ENCODE measurements at regions not wholly inside any gene's neighbourhood (a gene's known extent, or its start where the extent isn't known, plus 50 kb on each side); places are given as distances from the start of the nearest gene placed in this dataset.

- no peak for TF ChIP-seq CTCF (IDR thresholded peaks at IDR 0.05; ENCODE audit: low read depth, low read length, missing control alignments)
- H3K4me3 ChIP-seq (replicated peaks; ENCODE audit: low read depth, low read length) = no peak overlapping the region
- DNase-seq (ENCODE audit: extremely low read depth, low read depth) = no peak
Measured at GRCh38 chr10:118968060-118968459, 61.5 kb upstream of the NANOS1 start.

DNA sequence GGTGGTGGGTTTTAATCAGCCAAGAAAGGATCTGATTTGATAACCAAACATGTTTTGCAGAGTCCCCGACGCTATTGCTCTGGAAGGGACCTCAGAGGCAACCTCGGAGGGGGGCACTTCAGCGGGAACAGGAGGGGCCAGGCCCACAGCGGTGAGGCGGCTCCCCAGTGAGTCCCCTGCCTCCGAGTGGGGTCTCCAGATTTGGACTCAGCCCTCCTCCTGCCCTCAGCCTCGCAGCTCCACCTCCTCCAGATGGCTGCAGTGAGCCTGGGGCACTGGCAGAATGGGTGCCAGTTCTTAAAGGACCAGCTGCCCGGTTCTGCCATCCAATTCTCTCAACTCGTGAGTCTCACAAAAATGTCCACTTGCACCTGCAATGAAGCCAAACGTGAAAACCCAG lies 61.0 kb upstream of the NANOS1 start:
- no peak for TF ChIP-seq CTCF (IDR thresholded peaks at IDR 0.05; ENCODE audit: low read depth, low read length, missing control alignments)
- no peak overlapping the region for H3K4me3 ChIP-seq (replicated peaks; ENCODE audit: low read depth, low read length)
- no peak for DNase-seq (ENCODE audit: extremely low read depth, low read depth)

- TF ChIP-seq CTCF (IDR thresholded peaks at IDR 0.05; ENCODE audit: low read depth, low read length, missing control alignments) = no peak
- DNase-seq (ENCODE audit: extremely low read depth, low read depth) = no peak
- H3K4me3 ChIP-seq (replicated peaks; ENCODE audit: low read depth, low read length) = no peak overlapping the region
Measured at GRCh38 chr10:118969014-118969413, 60.5 kb upstream of the NANOS1 start.

DNA sequence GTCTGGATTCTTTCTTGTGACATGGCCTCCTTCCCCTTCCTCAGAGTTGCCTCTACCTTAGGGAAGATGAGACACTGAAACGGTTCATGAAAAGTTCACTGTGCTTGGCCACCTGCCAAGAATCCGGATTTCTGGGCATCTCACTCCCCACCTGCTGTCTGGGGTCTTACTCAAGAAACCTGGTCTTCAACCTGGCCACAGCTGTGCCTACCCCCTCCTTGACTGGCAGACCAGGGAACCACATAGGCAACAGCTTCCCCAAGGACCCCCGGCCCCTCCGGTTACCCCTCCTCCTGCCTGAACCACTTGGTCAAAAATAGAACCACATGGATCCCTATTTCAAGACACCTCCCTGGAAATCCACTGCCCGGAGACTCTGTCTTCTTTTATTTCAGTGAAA lies 58.7 kb upstream of the NANOS1 start:
- no peak for DNase-seq (ENCODE audit: extremely low read depth, low read depth)
- TF ChIP-seq CTCF (IDR thresholded peaks at IDR 0.05; ENCODE audit: low read depth, low read length, missing control alignments) = no peak
- H3K4me3 ChIP-seq (replicated peaks; ENCODE audit: low read depth, low read length) = no peak overlapping the region

DNA sequence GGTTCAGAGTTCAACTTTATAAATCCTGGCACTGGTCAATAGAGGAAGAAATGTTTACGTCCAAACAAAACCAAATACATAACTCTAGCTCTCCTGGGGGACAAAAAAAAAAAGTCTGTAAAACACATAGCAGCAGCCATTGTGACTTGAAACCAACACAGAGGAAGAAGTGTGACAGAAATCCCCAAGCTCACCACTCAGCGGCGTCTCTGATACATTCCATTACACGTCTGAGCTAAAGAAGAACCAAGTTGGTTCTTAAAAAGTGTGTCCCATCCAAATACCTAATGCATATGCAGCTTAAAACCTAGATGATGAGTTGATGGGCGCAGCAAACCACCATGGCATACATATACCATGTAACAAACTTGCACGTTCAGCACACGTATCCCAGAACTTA lies 58.3 kb upstream of the NANOS1 start:
- DNase-seq (ENCODE audit: extremely low read depth, low read depth) = no peak
- H3K4me3 ChIP-seq (replicated peaks; ENCODE audit: low read depth, low read length) = no peak overlapping the region
- TF ChIP-seq CTCF (IDR thresholded peaks at IDR 0.05; ENCODE audit: low read depth, low read length, missing control alignments) = no peak

DNA sequence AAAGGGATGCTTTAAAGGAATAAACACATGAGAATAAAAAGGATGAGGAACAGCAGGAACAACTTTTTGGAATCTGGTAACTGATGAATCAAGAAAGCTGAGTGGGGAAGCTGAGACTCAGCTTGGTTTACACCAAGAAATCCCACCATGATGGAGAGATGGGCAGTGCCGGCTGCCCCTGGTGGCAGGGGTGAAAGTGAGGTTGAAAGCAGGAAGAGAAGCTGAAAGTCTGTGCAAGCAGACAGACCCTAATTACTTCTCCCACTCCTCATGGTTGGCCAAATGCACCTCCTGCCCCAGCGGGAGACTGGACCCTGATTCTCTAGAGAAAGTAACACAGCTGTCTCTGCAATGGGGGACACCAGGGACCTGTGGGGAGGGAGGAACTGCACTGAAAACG lies 57.6 kb upstream of the NANOS1 start:
- DNase-seq (ENCODE audit: extremely low read depth, low read depth) = no peak
- TF ChIP-seq CTCF (IDR thresholded peaks at IDR 0.05; ENCODE audit: low read depth, low read length, missing control alignments) = no peak
- no peak overlapping the region for H3K4me3 ChIP-seq (replicated peaks; ENCODE audit: low read depth, low read length)

DNA sequence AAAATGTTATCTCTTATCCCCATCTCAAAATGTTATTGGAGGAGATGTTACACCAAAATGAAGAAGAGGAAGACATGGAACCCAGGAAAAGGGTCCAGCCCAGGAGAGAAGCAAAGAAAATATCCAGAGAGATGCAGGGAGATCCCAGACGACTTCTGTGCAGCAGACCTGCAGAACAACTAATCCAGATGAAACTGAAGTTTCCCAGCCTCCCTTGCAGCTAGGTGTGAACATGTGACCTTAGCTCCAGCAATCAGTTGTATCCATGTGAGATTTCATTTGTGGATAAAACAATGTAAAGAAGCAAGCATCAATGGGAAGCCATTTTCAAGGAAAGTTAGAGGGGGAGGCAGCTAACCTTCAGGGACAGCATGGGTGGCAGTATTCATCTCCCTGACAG lies 55.8 kb upstream of the NANOS1 start:
- DNase-seq (ENCODE audit: extremely low read depth, low read depth) = no peak
- no peak overlapping the region for H3K4me3 ChIP-seq (replicated peaks; ENCODE audit: low read depth, low read length)
- no peak for TF ChIP-seq CTCF (IDR thresholded peaks at IDR 0.05; ENCODE audit: low read depth, low read length, missing control alignments)

Measured in HFF-Myc (cell line).